Gastroesophageal sphincter (tissue), 3 donors: ENCODE measurements at regions not wholly inside any gene's neighbourhood (a gene's known extent, or its start where the extent isn't known, plus 50 kb on each side); places are given as distances from the start of the nearest gene placed in this dataset.

Experiments
- CTCF ChIP-seq, 4 experiments: fragments of 200-600 bp in 2 of 4; fragments of 450-650 bp in 2 of 4; sonication (generic) in 1 of 4; IDR thresholded peaks; one replicate each; pipeline ENCODE4 v1.5.1; 2017 to 2019; ENCODE audit warnings: antibody characterized with exemption in 4 of 4, mild to moderate bottlenecking in 2 of 4, moderate library complexity in 2 of 4
- POLR2A ChIP-seq, 2 donors: fragments of 450-650 bp; IDR thresholded peaks; one replicate each; pipeline ENCODE4 v1.6.1; 2017; ENCODE audit warnings: antibody characterized with exemption in 2 of 2, mild to moderate bottlenecking in 2 of 2, moderate library complexity in 1 of 2
- POLR2AphosphoS5 ChIP-seq: sonication (generic); formaldehyde crosslinking; IDR thresholded peaks from one replicate; pipeline ENCODE4 v1.6.1; 2017; ENCODE audit warnings: antibody characterized with exemption

DNA sequence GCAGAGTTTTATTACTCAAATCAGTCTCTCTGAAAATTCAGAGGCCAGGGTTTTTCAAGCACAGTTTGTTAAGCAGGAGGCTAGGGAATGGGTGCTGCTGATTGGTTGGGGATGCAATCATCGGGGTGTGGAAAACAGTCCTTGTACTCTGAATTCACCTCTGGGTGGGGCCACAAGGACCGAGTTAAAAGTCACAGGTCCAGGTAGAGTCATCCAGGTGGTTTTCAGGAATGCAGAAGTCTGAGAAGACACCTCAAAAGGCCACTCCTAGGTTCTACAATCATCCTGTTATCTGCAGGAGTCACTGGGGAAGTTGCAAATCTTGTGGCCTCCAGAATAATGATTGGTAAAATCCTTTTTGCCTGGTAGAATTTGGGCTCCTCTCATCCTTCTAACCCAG, 371.2 kb upstream of the SULF2 start:
- TF ChIP-seq POLR2AphosphoS5 (no peak), CTCF (IDR thresholded peaks at IDR 0.05) (no peak), POLR2A (IDR thresholded peaks at IDR 0.05) (no peak)
